ENCODE measurements at regions not wholly inside any gene's neighbourhood (a gene's known extent, or its start where the extent isn't known, plus 50 kb on each side); places are given as distances from the start of the nearest gene placed in this dataset.
"Not testable (repeated sequence)": the region's sequence is repeated elsewhere in the genome, so short reads cannot be mapped to it uniquely, and the experiment has no call there.

DNA sequence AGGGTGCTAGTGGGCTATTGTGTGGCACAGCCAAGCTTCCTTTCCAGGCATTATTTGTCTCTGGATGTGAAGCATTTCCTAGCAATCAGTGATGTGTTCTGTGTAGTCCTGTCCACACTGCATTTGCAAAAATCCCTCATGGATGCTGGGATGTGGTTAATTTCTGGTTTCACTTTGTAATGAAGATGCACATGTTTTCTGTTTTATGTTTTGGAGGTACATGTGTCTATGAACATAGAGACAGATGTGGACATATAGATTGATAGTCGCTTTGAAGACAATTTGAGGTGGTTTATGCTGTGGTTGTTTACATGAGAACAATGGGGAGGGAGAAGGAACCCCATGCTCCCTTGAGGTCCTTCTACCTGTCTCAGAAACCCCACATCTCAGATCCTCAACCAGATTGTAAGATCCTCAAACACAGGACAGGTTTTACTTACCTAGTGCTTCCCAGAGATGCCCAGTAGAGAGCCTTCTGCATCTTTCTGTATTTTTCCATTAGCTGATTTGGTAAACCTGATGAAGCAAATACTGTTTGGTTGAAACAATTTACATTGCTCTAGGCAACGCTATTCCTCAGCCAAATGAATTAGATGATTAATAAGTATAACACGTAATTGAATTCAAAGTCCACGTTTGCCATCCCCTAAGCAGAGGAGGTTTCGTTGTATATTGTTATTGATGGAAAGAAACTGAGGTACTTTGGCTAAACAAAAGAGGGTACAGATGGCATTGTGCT is 204.4 kb downstream of the SPP2 start:
- H3K4me1 ChIP-seq (ENCODE audit: control insufficient read depth, insufficient read depth, low read length): peaks cover 8% of the 10 kb centered on the region
- no peak overlapping the region for H3K4me3 ChIP-seq (ENCODE audit: insufficient read depth, low read depth, low read length)
- H3K9me3 ChIP-seq (ENCODE audit: control insufficient read depth, low read length): no peaks in the 10 kb centered on the region
- no peaks in the 10 kb centered on the region for H3K36me3 ChIP-seq (ENCODE audit: control insufficient read depth, insufficient read depth, low read length)
- 93 to 97% methylated on average over 5 of the region's 5 CpGs for WGBS, 2 experiments
- no peaks in the 10 kb centered on the region for H3K27me3 ChIP-seq (ENCODE audit: control insufficient read depth, insufficient read depth, low read length, poor library complexity, severe bottlenecking)
- H3K27ac ChIP-seq (ENCODE audit: insufficient read depth, low read depth, low read length, poor library complexity, severe bottlenecking): no peak overlapping the region

GRCh38 chr2:234252772-234253171 is 202.3 kb downstream of the SPP2 start:
- no peak overlapping the region for H3K4me3 ChIP-seq (ENCODE audit: insufficient read depth, low read depth, low read length)
- no peaks in the 10 kb centered on the region for H3K36me3 ChIP-seq (ENCODE audit: control insufficient read depth, insufficient read depth, low read length)
- H3K27me3 ChIP-seq (ENCODE audit: control insufficient read depth, insufficient read depth, low read length, poor library complexity, severe bottlenecking): no peaks in the 10 kb centered on the region
- 91 to 94% methylated on average over 7 of the region's 7 CpGs for WGBS, 2 experiments
- H3K27ac ChIP-seq (ENCODE audit: insufficient read depth, low read depth, low read length, poor library complexity, severe bottlenecking): no peak overlapping the region
- no peaks in the 10 kb centered on the region for H3K9me3 ChIP-seq (ENCODE audit: control insufficient read depth, low read length)
- H3K4me1 ChIP-seq (ENCODE audit: control insufficient read depth, insufficient read depth, low read length): peaks cover 8% of the 10 kb centered on the region

DNA sequence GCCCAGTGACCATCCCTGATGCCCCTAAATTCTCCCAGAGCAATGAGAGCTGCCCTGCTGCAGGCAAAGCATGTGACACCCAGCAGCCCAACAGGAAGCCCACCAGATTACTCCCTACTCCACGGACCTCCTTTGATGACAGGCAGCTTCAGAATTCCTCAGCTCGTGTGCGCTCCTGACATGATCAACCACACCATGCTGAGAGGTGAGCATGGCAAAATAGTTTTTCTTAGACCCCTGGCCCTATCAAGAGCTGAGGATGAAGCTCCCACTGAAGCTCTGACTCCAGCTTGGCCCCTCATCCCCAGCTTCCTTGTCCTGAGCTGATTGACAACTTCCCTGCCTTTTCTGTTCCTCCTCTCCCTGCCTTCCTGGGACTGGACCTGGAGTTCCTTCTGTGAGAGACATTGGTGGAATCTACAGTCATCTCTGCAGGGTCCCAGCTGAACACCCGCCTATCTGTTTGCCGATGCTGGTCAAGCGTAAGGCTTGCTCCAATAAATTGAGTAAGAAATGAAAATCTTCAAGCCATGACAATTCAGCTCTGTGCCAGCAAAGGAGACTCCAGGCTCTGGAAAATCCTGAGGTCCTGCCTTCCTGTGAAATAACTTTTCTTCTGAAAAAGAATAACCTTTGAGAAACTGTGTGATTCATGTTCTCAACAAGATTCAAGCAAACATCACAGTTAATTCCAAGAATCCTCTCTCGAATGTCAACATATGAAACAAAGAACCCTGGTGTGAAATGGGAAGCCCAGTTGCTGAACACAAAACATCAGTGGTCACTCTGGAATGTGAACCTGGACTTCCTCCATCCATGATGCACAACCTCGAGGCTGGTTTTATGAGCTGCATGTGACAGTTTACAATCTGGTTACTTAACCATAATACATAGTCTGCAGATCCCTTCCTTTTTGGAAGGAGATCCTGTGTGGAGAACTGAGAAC is 201.1 kb downstream of the SPP2 start:
- no peak overlapping the region for H3K4me3 ChIP-seq (ENCODE audit: insufficient read depth, low read depth, low read length)
- H3K4me1 ChIP-seq (ENCODE audit: control insufficient read depth, insufficient read depth, low read length): peaks cover 8% of the 10 kb centered on the region
- H3K36me3 ChIP-seq (ENCODE audit: control insufficient read depth, insufficient read depth, low read length): no peaks in the 10 kb centered on the region
- 81 to 86% methylated on average over 8 of the region's 8 CpGs for WGBS, 2 experiments
- no peak overlapping the region for H3K27ac ChIP-seq (ENCODE audit: insufficient read depth, low read depth, low read length, poor library complexity, severe bottlenecking)
- H3K27me3 ChIP-seq (ENCODE audit: control insufficient read depth, insufficient read depth, low read length, poor library complexity, severe bottlenecking): no peaks in the 10 kb centered on the region
- no peaks in the 10 kb centered on the region for H3K9me3 ChIP-seq (ENCODE audit: control insufficient read depth, low read length)

DNA sequence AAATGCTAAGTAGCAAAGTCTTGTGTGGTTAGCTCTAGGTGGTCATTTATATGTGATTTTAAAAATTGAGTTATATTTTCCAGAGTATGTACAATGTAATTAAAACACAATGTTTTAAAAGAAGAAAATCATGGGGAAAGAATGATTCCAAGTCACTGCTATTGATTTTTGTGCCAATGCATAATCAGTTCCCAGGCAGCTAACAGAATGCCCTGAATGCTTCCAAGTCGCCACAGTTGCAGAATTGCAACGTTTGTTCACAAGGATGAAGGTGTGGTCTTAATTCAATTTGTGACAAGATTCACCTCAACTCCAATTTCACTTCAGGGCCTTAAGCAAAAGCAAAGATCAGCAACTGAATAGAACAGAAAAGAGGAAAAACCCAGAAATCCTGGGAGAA is 200.4 kb downstream of the SPP2 start:
- no peaks in the 10 kb centered on the region for H3K36me3 ChIP-seq (ENCODE audit: control insufficient read depth, insufficient read depth, low read length)
- peaks cover 9% of the 10 kb centered on the region for H3K4me1 ChIP-seq (ENCODE audit: control insufficient read depth, insufficient read depth, low read length)
- H3K9me3 ChIP-seq (ENCODE audit: control insufficient read depth, low read length): no peaks in the 10 kb centered on the region
- no peak overlapping the region for H3K27ac ChIP-seq (ENCODE audit: insufficient read depth, low read depth, low read length, poor library complexity, severe bottlenecking)
- H3K27me3 ChIP-seq (ENCODE audit: control insufficient read depth, insufficient read depth, low read length, poor library complexity, severe bottlenecking): no peaks in the 10 kb centered on the region
- WGBS, 2 experiments: 77 to 87% methylated on average over 2 of the region's 2 CpGs
- H3K4me3 ChIP-seq (ENCODE audit: insufficient read depth, low read depth, low read length): no peak overlapping the region

- no peak overlapping the region for H3K4me3 ChIP-seq (ENCODE audit: insufficient read depth, low read depth, low read length)
- H3K27me3 ChIP-seq (ENCODE audit: control insufficient read depth, insufficient read depth, low read length, poor library complexity, severe bottlenecking): no peaks in the 10 kb centered on the region
- H3K27ac ChIP-seq (ENCODE audit: insufficient read depth, low read depth, low read length, poor library complexity, severe bottlenecking): no peak overlapping the region
- peaks cover 13% of the 10 kb centered on the region for H3K4me1 ChIP-seq (ENCODE audit: control insufficient read depth, insufficient read depth, low read length)
- no peaks in the 10 kb centered on the region for H3K36me3 ChIP-seq (ENCODE audit: control insufficient read depth, insufficient read depth, low read length)
- 81 to 85% methylated on average over 5 of the region's 5 CpGs for WGBS, 2 experiments
- no peaks in the 10 kb centered on the region for H3K9me3 ChIP-seq (ENCODE audit: control insufficient read depth, low read length)
These were observed 199.4 kb downstream of the SPP2 start for GRCh38 chr2:234249873-234250272.

- Histone ChIP-seq H3K27me3 (ENCODE audit: control insufficient read depth, insufficient read depth, low read length, poor library complexity, severe bottlenecking) (no peaks in the 10 kb centered on the region), H3K36me3 (ENCODE audit: control insufficient read depth, insufficient read depth, low read length) (no peaks in the 10 kb centered on the region), H3K9me3 (ENCODE audit: control insufficient read depth, low read length) (no peaks in the 10 kb centered on the region), H3K4me3 (ENCODE audit: insufficient read depth, low read depth, low read length) (no peak overlapping the region), H3K4me1 (ENCODE audit: control insufficient read depth, insufficient read depth, low read length) (peaks cover 13% of the 10 kb centered on the region), H3K27ac (ENCODE audit: insufficient read depth, low read depth, low read length, poor library complexity, severe bottlenecking) (no peak overlapping the region)
- 97 to 98% methylated on average over 5 of the region's 5 CpGs for WGBS, 2 experiments
These were observed 198.7 kb downstream of the SPP2 start for GRCh38 chr2:234249034-234249735.

GRCh38 chr2:234248213-234248710 is 197.8 kb downstream of the SPP2 start:
- 95% methylated on average over 10 of the region's 10 CpGs for WGBS, 2 experiments
- H3K9me3 ChIP-seq (ENCODE audit: control insufficient read depth, low read length); H3K27me3 ChIP-seq (ENCODE audit: control insufficient read depth, insufficient read depth, low read length, poor library complexity, severe bottlenecking); H3K4me3 ChIP-seq (ENCODE audit: insufficient read depth, low read depth, low read length); H3K36me3 ChIP-seq (ENCODE audit: control insufficient read depth, insufficient read depth, low read length); H3K27ac ChIP-seq (ENCODE audit: insufficient read depth, low read depth, low read length, poor library complexity, severe bottlenecking): not testable (repeated sequence)
- peaks cover 13% of the 10 kb centered on the region for H3K4me1 ChIP-seq (ENCODE audit: control insufficient read depth, insufficient read depth, low read length)

- no peaks in the 10 kb centered on the region for H3K36me3 ChIP-seq (ENCODE audit: control insufficient read depth, insufficient read depth, low read length)
- H3K9me3 ChIP-seq (ENCODE audit: control insufficient read depth, low read length): no peaks in the 10 kb centered on the region
- no peak overlapping the region for H3K4me3 ChIP-seq (ENCODE audit: insufficient read depth, low read depth, low read length)
- no peak overlapping the region for H3K27ac ChIP-seq (ENCODE audit: insufficient read depth, low read depth, low read length, poor library complexity, severe bottlenecking)
- no peaks in the 10 kb centered on the region for H3K27me3 ChIP-seq (ENCODE audit: control insufficient read depth, insufficient read depth, low read length, poor library complexity, severe bottlenecking)
- peaks cover 13% of the 10 kb centered on the region for H3K4me1 ChIP-seq (ENCODE audit: control insufficient read depth, insufficient read depth, low read length)
- WGBS, 2 experiments: 96 to 97% methylated on average over 42 of the region's 42 CpGs
These were observed 197.1 kb downstream of the SPP2 start for GRCh38 chr2:234247453-234248180.

DNA sequence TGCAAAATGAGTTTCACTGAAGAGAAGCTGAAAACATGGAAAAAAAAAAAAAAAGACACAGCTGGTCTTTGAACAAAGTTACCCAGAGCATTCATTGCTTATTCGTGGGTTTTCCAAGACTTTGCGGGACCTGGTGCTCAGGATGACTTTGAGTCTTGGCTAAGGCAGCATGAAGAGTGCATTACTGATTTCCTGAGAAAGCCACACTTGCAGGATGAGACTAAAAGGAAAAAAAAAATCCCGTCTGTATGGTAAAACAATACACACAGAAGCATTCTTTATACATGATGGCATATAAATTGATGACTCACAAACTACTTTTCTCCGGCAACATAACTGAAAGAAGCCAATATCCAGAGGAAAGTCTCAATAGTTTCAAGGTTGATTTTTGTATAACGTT is 195.4 kb downstream of the SPP2 start:
- H3K4me3 ChIP-seq (ENCODE audit: insufficient read depth, low read depth, low read length): no peak overlapping the region
- H3K36me3 ChIP-seq (ENCODE audit: control insufficient read depth, insufficient read depth, low read length): no peaks in the 10 kb centered on the region
- peaks cover 5% of the 10 kb centered on the region for H3K4me1 ChIP-seq (ENCODE audit: control insufficient read depth, insufficient read depth, low read length)
- no peaks in the 10 kb centered on the region for H3K27me3 ChIP-seq (ENCODE audit: control insufficient read depth, insufficient read depth, low read length, poor library complexity, severe bottlenecking)
- 87 to 90% methylated on average over 3 to 4 of the region's 5 CpGs for WGBS, 2 experiments
- no peaks in the 10 kb centered on the region for H3K9me3 ChIP-seq (ENCODE audit: control insufficient read depth, low read length)
- H3K27ac ChIP-seq (ENCODE audit: insufficient read depth, low read depth, low read length, poor library complexity, severe bottlenecking): no peak overlapping the region
